ENCODE measurements at regions not wholly inside any gene's neighbourhood (a gene's known extent, or its start where the extent isn't known, plus 50 kb on each side); places are given as distances from the start of the nearest gene placed in this dataset.
A peak's percentile ranks its signal among the peaks of the same experiment; 100 is the strongest.

- DNase-seq, result no peak
- WGBS, 3 donors, result 90 to 95% (median 91%) methylated on average over 12 of the region's 12 CpGs
- FAIRE-seq, result no peak
Measured at GRCh38 chr15:39491115-39491885, 89.6 kb upstream of the THBS1 start.

DNA sequence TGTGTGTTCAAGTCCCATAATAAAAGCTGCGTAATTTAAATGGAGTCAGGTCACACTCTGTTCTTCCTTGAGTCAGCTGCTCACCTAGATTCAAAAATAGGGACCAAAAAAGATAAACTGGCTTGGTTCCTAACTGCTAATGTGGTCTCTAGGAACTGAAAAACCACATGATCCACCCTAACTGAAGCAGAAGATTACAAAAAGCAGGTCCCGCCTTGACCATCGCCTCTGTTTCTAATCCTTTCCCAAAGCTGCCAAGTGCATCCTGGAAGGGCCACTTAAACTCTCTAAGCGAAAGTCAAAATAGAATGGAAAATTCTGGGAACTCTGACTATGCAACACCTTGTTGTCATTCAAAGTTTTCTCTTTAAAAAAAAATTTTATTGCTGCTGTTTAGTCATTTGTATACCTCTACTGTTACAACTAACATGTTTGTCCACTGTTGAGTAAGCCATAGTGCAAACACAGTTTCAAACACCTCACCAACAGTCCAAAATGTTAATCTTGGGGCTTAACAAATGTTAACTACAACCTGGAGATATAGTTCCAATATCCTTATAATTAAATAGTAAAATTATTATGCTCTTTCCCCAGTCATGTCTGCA is 88.9 kb upstream of the THBS1 start:
- Histone ChIP-seq H3K4me3 (ENCODE audit: low read depth in 1 of 3, low read length in 3 of 3) (no peak overlapping the region), H3K27me3 (ENCODE audit: control insufficient read depth in 3 of 3, insufficient read depth in 3 of 3, low read length in 3 of 3) (no peaks in the 10 kb centered on the region), H3K27ac (ENCODE audit: low read depth in 1 of 3, low read length in 2 of 3) (no peak overlapping the region), H3K9me3 (ENCODE audit: control insufficient read depth in 2 of 2, insufficient read depth in 1 of 2, low read depth in 1 of 2, low read length in 1 of 2) (no peaks in the 10 kb centered on the region), H3K36me3 (ENCODE audit: control insufficient read depth in 3 of 3, insufficient read depth in 2 of 3, low read depth in 1 of 3, low read length in 3 of 3) (no peaks in the 10 kb centered on the region), H3K4me1 (ENCODE audit: control insufficient read depth in 3 of 3, insufficient read depth in 2 of 3, low read depth in 1 of 3, low read length in 2 of 3) (peaks cover 0 to 7% (median 6%) of the 10 kb centered on the region in 3 donors)
- DNase-seq (no peak), FAIRE-seq (no peak)
- 60 to 68% (median 61%) methylated on average over 4 of the region's 4 CpGs for WGBS, 3 donors

More at GRCh38 chr15:39491115-39491885, 89.6 kb upstream of the THBS1 start:
- no peaks in the 10 kb centered on the region for H3K27me3 ChIP-seq (ENCODE audit: control insufficient read depth in 3 of 3, insufficient read depth in 3 of 3, low read length in 3 of 3)
- no peak overlapping the region for H3K4me3 ChIP-seq (ENCODE audit: low read depth in 1 of 3, low read length in 3 of 3)
- H3K4me1 ChIP-seq (ENCODE audit: control insufficient read depth in 3 of 3, insufficient read depth in 2 of 3, low read depth in 1 of 3, low read length in 2 of 3), result peaks cover 0 to 7% (median 6%) of the 10 kb centered on the region in 3 donors
- no peak overlapping the region for H3K27ac ChIP-seq (ENCODE audit: low read depth in 1 of 3, low read length in 2 of 3)
- H3K36me3 ChIP-seq (ENCODE audit: control insufficient read depth in 3 of 3, insufficient read depth in 2 of 3, low read depth in 1 of 3, low read length in 3 of 3), result no peaks in the 10 kb centered on the region
- H3K9me3 ChIP-seq (ENCODE audit: control insufficient read depth in 2 of 2, insufficient read depth in 1 of 2, low read depth in 1 of 2, low read length in 1 of 2), result no peaks in the 10 kb centered on the region

GRCh38 chr15:39493424-39494067 is 87.3 kb upstream of the THBS1 start:
- WGBS, 3 donors, result 37 to 69% (median 51%) methylated on average over 3 of the region's 3 CpGs
- no peak for FAIRE-seq
- H3K27ac ChIP-seq (ENCODE audit: low read depth in 1 of 3, low read length in 2 of 3), result no peak overlapping the region

GRCh38 chr15:39494462-39494861 is 86.4 kb upstream of the THBS1 start:
- no peak for DNase-seq
- FAIRE-seq, result no peak
- no peak overlapping the region for H3K4me3 ChIP-seq (ENCODE audit: low read depth in 1 of 3, low read length in 3 of 3)
- H3K27ac ChIP-seq (ENCODE audit: low read depth in 1 of 3, low read length in 2 of 3), result no peak overlapping the region
- H3K4me1 ChIP-seq (ENCODE audit: control insufficient read depth in 3 of 3, insufficient read depth in 2 of 3, low read depth in 1 of 3, low read length in 2 of 3), result peaks cover 0 to 4% (median 0%) of the 10 kb centered on the region in 3 donors
- H3K9me3 ChIP-seq (ENCODE audit: control insufficient read depth in 2 of 2, insufficient read depth in 1 of 2, low read depth in 1 of 2, low read length in 1 of 2), result no peaks in the 10 kb centered on the region
- H3K36me3 ChIP-seq (ENCODE audit: control insufficient read depth in 3 of 3, insufficient read depth in 2 of 3, low read depth in 1 of 3, low read length in 3 of 3), result no peaks in the 10 kb centered on the region
- 75 to 92% (median 77%) methylated on average over 2 of the region's 2 CpGs for WGBS, 3 donors
- H3K27me3 ChIP-seq (ENCODE audit: control insufficient read depth in 3 of 3, insufficient read depth in 3 of 3, low read length in 3 of 3), result no peaks in the 10 kb centered on the region

More at GRCh38 chr15:39493424-39494067, 87.3 kb upstream of the THBS1 start:
- H3K27me3 ChIP-seq (ENCODE audit: control insufficient read depth in 3 of 3, insufficient read depth in 3 of 3, low read length in 3 of 3), result no peaks in the 10 kb centered on the region
- peaks cover 0 to 4% (median 0%) of the 10 kb centered on the region in 3 donors for H3K4me1 ChIP-seq (ENCODE audit: control insufficient read depth in 3 of 3, insufficient read depth in 2 of 3, low read depth in 1 of 3, low read length in 2 of 3)
- H3K9me3 ChIP-seq (ENCODE audit: control insufficient read depth in 2 of 2, insufficient read depth in 1 of 2, low read depth in 1 of 2, low read length in 1 of 2), result no peaks in the 10 kb centered on the region
- no peaks in the 10 kb centered on the region for H3K36me3 ChIP-seq (ENCODE audit: control insufficient read depth in 3 of 3, insufficient read depth in 2 of 3, low read depth in 1 of 3, low read length in 3 of 3)
- H3K4me3 ChIP-seq (ENCODE audit: low read depth in 1 of 3, low read length in 3 of 3), result no peak overlapping the region
- no peak for DNase-seq

GRCh38 chr15:39495871-39496840 is 84.7 kb upstream of the THBS1 start:
- H3K27me3 ChIP-seq (ENCODE audit: control insufficient read depth in 3 of 3, insufficient read depth in 3 of 3, low read length in 3 of 3), result no peaks in the 10 kb centered on the region
- FAIRE-seq (no peak), DNase-seq (no peak)
- H3K27ac ChIP-seq (ENCODE audit: low read depth in 1 of 3, low read length in 2 of 3), result peak overlapping the region in 1 of 3 donors; percentile 60
- H3K9me3 ChIP-seq (ENCODE audit: control insufficient read depth in 2 of 2, insufficient read depth in 1 of 2, low read depth in 1 of 2, low read length in 1 of 2), result no peaks in the 10 kb centered on the region
- H3K36me3 ChIP-seq (ENCODE audit: control insufficient read depth in 3 of 3, insufficient read depth in 2 of 3, low read depth in 1 of 3, low read length in 3 of 3), result no peaks in the 10 kb centered on the region
- H3K4me1 ChIP-seq (ENCODE audit: control insufficient read depth in 3 of 3, insufficient read depth in 2 of 3, low read depth in 1 of 3, low read length in 2 of 3), result peaks cover 0 to 4% (median 0%) of the 10 kb centered on the region in 3 donors
- 56 to 61% (median 56%) methylated on average over 8 of the region's 8 CpGs for WGBS, 3 donors
- H3K4me3 ChIP-seq (ENCODE audit: low read depth in 1 of 3, low read length in 3 of 3), result no peak overlapping the region

- no peak overlapping the region for H3K4me3 ChIP-seq (ENCODE audit: low read depth in 1 of 3, low read length in 3 of 3)
- H3K4me1 ChIP-seq (ENCODE audit: control insufficient read depth in 3 of 3, insufficient read depth in 2 of 3, low read depth in 1 of 3, low read length in 2 of 3), result peaks cover 0 to 4% (median 0%) of the 10 kb centered on the region in 3 donors
- no peaks in the 10 kb centered on the region for H3K36me3 ChIP-seq (ENCODE audit: control insufficient read depth in 3 of 3, insufficient read depth in 2 of 3, low read depth in 1 of 3, low read length in 3 of 3)
- H3K27ac ChIP-seq (ENCODE audit: low read depth in 1 of 3, low read length in 2 of 3), result no peak overlapping the region
- DNase-seq, result no peak
- 68 to 74% (median 69%) methylated on average over 6 of the region's 6 CpGs for WGBS, 3 donors
- H3K27me3 ChIP-seq (ENCODE audit: control insufficient read depth in 3 of 3, insufficient read depth in 3 of 3, low read length in 3 of 3), result no peaks in the 10 kb centered on the region
- no peaks in the 10 kb centered on the region for H3K9me3 ChIP-seq (ENCODE audit: control insufficient read depth in 2 of 2, insufficient read depth in 1 of 2, low read depth in 1 of 2, low read length in 1 of 2)
- no peak for FAIRE-seq
Measured at GRCh38 chr15:39497016-39497758, 83.7 kb upstream of the THBS1 start.

- no peak overlapping the region for H3K4me3 ChIP-seq (ENCODE audit: low read depth in 1 of 3, low read length in 3 of 3)
- peak overlapping the region in 2 of 3 donors; percentile 35 to 43 for H3K27ac ChIP-seq (ENCODE audit: low read depth in 1 of 3, low read length in 2 of 3)
- FAIRE-seq (no peak), DNase-seq (no peak)
- peaks cover 0 to 4% (median 0%) of the 10 kb centered on the region in 3 donors for H3K4me1 ChIP-seq (ENCODE audit: control insufficient read depth in 3 of 3, insufficient read depth in 2 of 3, low read depth in 1 of 3, low read length in 2 of 3)
- WGBS, 3 donors, result 50 to 63% (median 53%) methylated on average over 4 of the region's 4 CpGs
- no peaks in the 10 kb centered on the region for H3K27me3 ChIP-seq (ENCODE audit: control insufficient read depth in 3 of 3, insufficient read depth in 3 of 3, low read length in 3 of 3)
- no peaks in the 10 kb centered on the region for H3K9me3 ChIP-seq (ENCODE audit: control insufficient read depth in 2 of 2, insufficient read depth in 1 of 2, low read depth in 1 of 2, low read length in 1 of 2)
- H3K36me3 ChIP-seq (ENCODE audit: control insufficient read depth in 3 of 3, insufficient read depth in 2 of 3, low read depth in 1 of 3, low read length in 3 of 3), result no peaks in the 10 kb centered on the region
Measured at GRCh38 chr15:39497759-39498565, 82.9 kb upstream of the THBS1 start.

All from small intestine (tissue), 7 donors.